Neural cell (in vitro differentiated cells): ENCODE measurements at regions not wholly inside any gene's neighbourhood (a gene's known extent, or its start where the extent isn't known, plus 50 kb on each side); places are given as distances from the start of the nearest gene placed in this dataset.

Experiments
- H2AFZ ChIP-seq: fragments of 200-600, 300-800 bp; sonication (generic), shearing (Covaris generic); 2 replicates; pipeline ENCODE4 v1.6.0; 2014; ENCODE audit warnings: low read depth, mild to moderate bottlenecking, antibody characterized with exemption, low read length, moderate library complexity
- H3F3A ChIP-seq: fragments of 200-600 bp; shearing (Covaris generic); 2 replicates; pipeline ENCODE4 v1.6.1; 2016; ENCODE audit warnings: mild to moderate bottlenecking, moderate library complexity, mixed read lengths, antibody characterized with exemption, low read length; ENCODE audit not compliant: insufficient read depth, poor library complexity, severe bottlenecking
- H3K27ac ChIP-seq: fragments of 200-600, 300-800 bp; sonication (generic), shearing (Covaris generic); 2 replicates; pipeline ENCODE4 v1.5.1; 2014; ENCODE audit warnings: mild to moderate bottlenecking, low read length, moderate library complexity
- H3K27me3 ChIP-seq: fragments of 300-800, 200-600 bp; sonication (generic), shearing (Covaris generic); 2 replicates; pipeline ENCODE4 v1.6.0; 2014; ENCODE audit warnings: mild to moderate bottlenecking, low read depth, low read length, moderate library complexity; ENCODE audit not compliant: insufficient read depth
- H3K36me3 ChIP-seq: fragments of 300-800, 200-600 bp; sonication (generic), shearing (Covaris generic); 2 replicates; pipeline ENCODE4 v1.5.1; 2014; ENCODE audit warnings: mild to moderate bottlenecking, antibody characterized with exemption, low read length, moderate library complexity; ENCODE audit not compliant: insufficient read depth
- H3K4me2 ChIP-seq: fragments of 300-800, 200-600 bp; sonication (generic), shearing (Covaris generic); 2 replicates; pipeline ENCODE4 v1.6.0; 2014; ENCODE audit warnings: mild to moderate bottlenecking, low read length
- H3K4me3 ChIP-seq: fragments of 300-800, 200-600 bp; sonication (generic), shearing (Covaris generic); 2 replicates; pipeline ENCODE4 v1.5.1; 2014; ENCODE audit warnings: mild to moderate bottlenecking, low read length, moderate library complexity
- H3K79me2 ChIP-seq: fragments of 200-600 bp; shearing (Covaris generic); replicated peaks from 2 replicates; pipeline ENCODE4 v1.6.0; 2014; ENCODE audit warnings: mild to moderate bottlenecking, low read length, moderate library complexity; ENCODE audit not compliant: insufficient read depth
- H3K9ac ChIP-seq: fragments of 300-800, 200-600 bp; sonication (generic), shearing (Covaris generic); 2 replicates; pipeline ENCODE4 v1.6.1; 2016; ENCODE audit warnings: mild to moderate bottlenecking, low read length, mixed read lengths
- H3K9me2 ChIP-seq: fragments of 200-600 bp; shearing (Covaris generic); 2 replicates; pipeline ENCODE4 v1.6.1; 2016; ENCODE audit warnings: mild to moderate bottlenecking, low read length, mixed read lengths; ENCODE audit not compliant: insufficient read depth
- H3K9me3 ChIP-seq: fragments of 200-600, 300-800 bp; sonication (generic), shearing (Covaris generic); 2 replicates; pipeline ENCODE4 v1.6.1; 2016; ENCODE audit warnings: mild to moderate bottlenecking, mixed run types, low read length, moderate library complexity, mixed read lengths
- H4K20me1 ChIP-seq: fragments of 200-600 bp; shearing (Covaris generic); 2 replicates; pipeline ENCODE4 v1.6.1; 2016; ENCODE audit warnings: mild to moderate bottlenecking, mixed run types; ENCODE audit not compliant: insufficient read depth
- EP300 ChIP-seq: fragments of 450-650 bp; conservative IDR thresholded peaks from 2 replicates; pipeline ENCODE4 v1.6.1; 2014; ENCODE audit warnings: antibody characterized with exemption, mild to moderate bottlenecking, moderate library complexity; ENCODE audit not compliant: poor library complexity, severe bottlenecking
- EZH2 ChIP-seq: fragments of 200-600, 300-800 bp; shearing (Covaris generic), sonication (generic); IDR thresholded peaks from 2 replicates; pipeline ENCODE4 v1.6.1; 2014; ENCODE audit warnings: antibody characterized with exemption, low read length, borderline replicate concordance, mild to moderate bottlenecking; ENCODE audit not compliant: insufficient read depth, poor library complexity, severe bottlenecking
- MXI1 ChIP-seq: fragments of 450-650 bp; conservative IDR thresholded peaks from 2 replicates; pipeline ENCODE4 v1.6.1; 2014; ENCODE audit warnings: antibody characterized with exemption, mild to moderate bottlenecking; ENCODE audit not compliant: poor library complexity, severe bottlenecking
- POLR2AphosphoS5 ChIP-seq: IDR thresholded peaks from 2 replicates; pipeline ENCODE4 v1.6.1; 2012
- RAD21 ChIP-seq: fragments of 450-650 bp; conservative IDR thresholded peaks from 2 replicates; pipeline ENCODE4 v1.6.1; 2014; ENCODE audit warnings: antibody characterized with exemption, mild to moderate bottlenecking, moderate library complexity
- REST ChIP-seq: IDR thresholded peaks from 2 replicates; pipeline ENCODE4 v1.6.1; 2012; ENCODE audit warnings: borderline replicate concordance
- SMC3 ChIP-seq: fragments of 450-650 bp; conservative IDR thresholded peaks from 2 replicates; pipeline ENCODE4 v1.6.1; 2014; ENCODE audit warnings: antibody characterized with exemption, mild to moderate bottlenecking, moderate library complexity; ENCODE audit not compliant: poor library complexity
- TAF1 ChIP-seq: IDR thresholded peaks from 2 replicates; pipeline ENCODE4 v1.6.1; 2012; ENCODE audit warnings: low read depth
- TF ChIP-seq, protein P1 (sequence below): fragments of 450-650 bp; IDR thresholded peaks from 2 replicates; pipeline ENCODE4 v1.5.1; 2014; ENCODE audit warnings: antibody characterized with exemption, mild to moderate bottlenecking, moderate library complexity; ENCODE audit not compliant: poor library complexity, severe bottlenecking

GRCh38 chr5:77558266-77558665 lies 66.2 kb upstream of the WDR41 start:
- Histone ChIP-seq H3K36me3 (no peaks in the 10 kb centered on the region), H3K9me3 (no peaks in the 10 kb centered on the region)

GRCh38 chr5:77550406-77550805 lies 58.3 kb upstream of the WDR41 start:
- H3K27me3 ChIP-seq, result no peaks in the 10 kb centered on the region
- H3K36me3 ChIP-seq, result no peaks in the 10 kb centered on the region
- H3K9ac ChIP-seq, result no peak overlapping the region
- no peak overlapping the region for H3K27ac ChIP-seq
- H2AFZ ChIP-seq, result no peak overlapping the region
- no peak overlapping the region for H3K4me2 ChIP-seq
- no peak for TF ChIP-seq RAD21
- TF ChIP-seq SMC3, result no peak
- no peak for TF ChIP-seq POLR2AphosphoS5
- TF ChIP-seq REST, result no peak
- TF ChIP-seq EZH2, result no peak
- no peak for TF ChIP-seq TAF1
- no peak for TF ChIP-seq EP300
- no peak for TF ChIP-seq MXI1
- TF ChIP-seq, protein P1, sequence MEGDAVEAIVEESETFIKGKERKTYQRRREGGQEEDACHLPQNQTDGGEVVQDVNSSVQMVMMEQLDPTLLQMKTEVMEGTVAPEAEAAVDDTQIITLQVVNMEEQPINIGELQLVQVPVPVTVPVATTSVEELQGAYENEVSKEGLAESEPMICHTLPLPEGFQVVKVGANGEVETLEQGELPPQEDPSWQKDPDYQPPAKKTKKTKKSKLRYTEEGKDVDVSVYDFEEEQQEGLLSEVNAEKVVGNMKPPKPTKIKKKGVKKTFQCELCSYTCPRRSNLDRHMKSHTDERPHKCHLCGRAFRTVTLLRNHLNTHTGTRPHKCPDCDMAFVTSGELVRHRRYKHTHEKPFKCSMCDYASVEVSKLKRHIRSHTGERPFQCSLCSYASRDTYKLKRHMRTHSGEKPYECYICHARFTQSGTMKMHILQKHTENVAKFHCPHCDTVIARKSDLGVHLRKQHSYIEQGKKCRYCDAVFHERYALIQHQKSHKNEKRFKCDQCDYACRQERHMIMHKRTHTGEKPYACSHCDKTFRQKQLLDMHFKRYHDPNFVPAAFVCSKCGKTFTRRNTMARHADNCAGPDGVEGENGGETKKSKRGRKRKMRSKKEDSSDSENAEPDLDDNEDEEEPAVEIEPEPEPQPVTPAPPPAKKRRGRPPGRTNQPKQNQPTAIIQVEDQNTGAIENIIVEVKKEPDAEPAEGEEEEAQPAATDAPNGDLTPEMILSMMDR, result no peak
- H3F3A ChIP-seq, result no peaks in the 10 kb centered on the region
- H4K20me1 ChIP-seq, result no peaks in the 10 kb centered on the region
- no peaks in the 10 kb centered on the region for H3K9me3 ChIP-seq
- no peaks in the 10 kb centered on the region for H3K79me2 ChIP-seq
- no peak overlapping the region for H3K4me3 ChIP-seq
- H3K9me2 ChIP-seq, result no peaks in the 10 kb centered on the region

More at GRCh38 chr5:77558266-77558665, 66.2 kb upstream of the WDR41 start:
- Histone ChIP-seq H3K4me2 (no peak overlapping the region), H4K20me1 (no peaks in the 10 kb centered on the region), H3K4me3 (no peak overlapping the region), H2AFZ (no peak overlapping the region), H3K27ac (no peak overlapping the region), H3F3A (no peaks in the 10 kb centered on the region), H3K79me2 (no peaks in the 10 kb centered on the region), H3K27me3 (no peaks in the 10 kb centered on the region), H3K9ac (no peak overlapping the region), H3K9me2 (no peaks in the 10 kb centered on the region)
- no peak for TF ChIP-seq POLR2AphosphoS5
- TF ChIP-seq MXI1, result no peak
- no peak for TF ChIP-seq TAF1
- TF ChIP-seq RAD21, result no peak
- no peak for TF ChIP-seq EZH2
- TF ChIP-seq, protein P1, result no peak
- TF ChIP-seq SMC3, result no peak
